ENCODE measurements at regions not wholly inside any gene's neighbourhood (a gene's known extent, or its start where the extent isn't known, plus 50 kb on each side); places are given as distances from the start of the nearest gene placed in this dataset.

DNA sequence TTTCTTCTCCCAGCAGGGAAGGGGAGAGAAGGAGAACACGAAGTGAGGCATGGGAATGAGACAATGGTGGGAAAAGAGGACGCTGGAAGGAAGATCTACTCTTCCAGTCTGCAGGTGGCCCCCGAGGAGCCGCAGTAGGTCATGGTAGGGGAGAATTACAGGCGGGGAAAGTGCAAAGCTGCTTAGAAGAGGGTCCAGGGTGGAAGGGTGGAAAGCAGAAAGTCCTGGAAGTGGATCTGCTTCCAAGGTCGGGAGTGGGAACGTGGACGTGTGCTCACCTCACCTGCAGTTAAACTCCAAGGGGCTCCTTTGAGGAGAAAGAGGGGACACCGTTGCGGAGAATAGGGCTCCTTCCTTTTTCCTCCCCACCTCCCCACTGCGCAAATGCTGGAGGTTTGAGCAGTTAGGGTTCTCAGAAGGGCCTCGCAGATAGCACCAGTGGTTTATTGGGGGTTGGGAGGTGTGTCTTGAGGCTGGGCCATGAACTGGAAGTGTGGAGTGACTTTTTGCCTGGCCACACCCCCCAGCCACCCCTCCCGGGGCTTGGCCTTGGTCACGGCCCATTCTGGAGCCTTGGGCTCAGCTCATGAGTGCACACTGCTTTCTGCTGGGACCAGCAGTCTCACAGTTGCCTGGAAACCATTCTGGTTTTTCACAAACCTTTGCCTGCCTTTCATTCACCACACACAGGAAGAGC, 100.4 kb upstream of the MLN start:
- no peaks in the 10 kb centered on the region for H3K36me3 Mint-ChIP-seq (ENCODE audit: low read depth)
- intact Hi-C loops (cut with micrococcal nuclease): loop anchor here (5.0 to 10.0 kb wide), 2 partner anchors 49 to 117 kb away; partner anchors contain the start of gene LEMD2
- DNase-seq: peak; percentile 97
- peaks cover 3% of the 10 kb centered on the region for H3K9me3 Mint-ChIP-seq
- H3K4me1 Mint-ChIP-seq: peaks cover 67% of the 10 kb centered on the region
- H3K27ac Mint-ChIP-seq: peak overlapping the region; percentile 94
- H3K27me3 Mint-ChIP-seq: no peaks in the 10 kb centered on the region
- peak overlapping the region; percentile 73 for H3K4me3 Mint-ChIP-seq

DNA sequence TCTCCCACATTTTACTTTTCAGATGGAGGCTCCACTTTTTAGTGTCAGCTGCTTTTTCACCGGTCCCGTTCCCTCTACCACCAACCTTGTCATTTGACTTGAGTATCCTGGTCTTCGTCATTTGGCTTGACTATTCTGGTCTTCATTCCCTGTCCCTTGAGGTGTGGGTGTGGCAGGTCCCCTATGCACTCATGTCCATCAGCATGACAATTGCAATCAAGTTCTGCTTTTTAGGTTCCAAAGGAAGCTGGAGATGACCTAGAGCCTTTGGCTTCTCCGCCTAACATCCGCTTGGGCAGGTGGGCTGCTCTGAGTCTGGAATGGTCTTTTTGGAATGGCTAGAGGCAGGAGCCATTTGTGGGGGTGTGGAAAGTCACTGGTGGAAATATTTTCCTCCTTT, 99.8 kb upstream of the MLN start:
- Mint-ChIP-seq H3K9me3 (peaks cover 3% of the 10 kb centered on the region), H3K4me1 (peaks cover 64% of the 10 kb centered on the region), H3K27me3 (no peaks in the 10 kb centered on the region), H3K27ac (peak overlapping the region; percentile 94), H3K36me3 (ENCODE audit: low read depth) (no peaks in the 10 kb centered on the region), H3K4me3 (peak overlapping the region; percentile 73)
- intact Hi-C loops (cut with micrococcal nuclease): loop anchor here (5.0 to 10.0 kb wide), 2 partner anchors 49 to 116 kb away; partner anchors contain the start of gene LEMD2
- DNase-seq: no peak

DNA sequence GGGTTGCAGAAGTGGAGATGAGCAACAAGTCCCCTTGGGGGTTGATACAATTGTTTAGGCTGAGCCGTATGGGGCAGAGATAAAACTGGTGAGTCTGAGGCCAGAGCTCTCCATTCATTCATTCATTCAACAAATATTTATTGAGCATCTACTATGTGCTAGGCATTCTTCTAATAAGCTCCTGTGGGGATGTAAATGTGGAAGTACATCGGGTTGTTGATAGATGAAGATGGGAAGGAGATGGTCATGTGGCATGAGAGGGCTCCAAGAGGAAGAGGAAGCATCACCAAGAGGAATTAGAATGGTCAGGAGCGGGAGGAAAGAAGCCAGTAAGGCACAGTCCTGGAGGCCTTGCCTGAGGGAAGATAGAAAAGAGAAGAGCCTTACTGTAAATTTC, 98.7 kb upstream of the MLN start:
- H3K36me3 Mint-ChIP-seq (ENCODE audit: low read depth): no peaks in the 10 kb centered on the region
- no peak overlapping the region for H3K27ac Mint-ChIP-seq
- no peak for DNase-seq
- no peak overlapping the region for H3K4me3 Mint-ChIP-seq
- H3K4me1 Mint-ChIP-seq: peaks cover 66% of the 10 kb centered on the region
- H3K27me3 Mint-ChIP-seq: no peaks in the 10 kb centered on the region
- peaks cover 3% of the 10 kb centered on the region for H3K9me3 Mint-ChIP-seq
- intact Hi-C loops (cut with micrococcal nuclease): loop anchor here (5.0 to 10.0 kb wide), 2 partner anchors 48 to 115 kb away; partner anchors contain the start of gene LEMD2

DNA sequence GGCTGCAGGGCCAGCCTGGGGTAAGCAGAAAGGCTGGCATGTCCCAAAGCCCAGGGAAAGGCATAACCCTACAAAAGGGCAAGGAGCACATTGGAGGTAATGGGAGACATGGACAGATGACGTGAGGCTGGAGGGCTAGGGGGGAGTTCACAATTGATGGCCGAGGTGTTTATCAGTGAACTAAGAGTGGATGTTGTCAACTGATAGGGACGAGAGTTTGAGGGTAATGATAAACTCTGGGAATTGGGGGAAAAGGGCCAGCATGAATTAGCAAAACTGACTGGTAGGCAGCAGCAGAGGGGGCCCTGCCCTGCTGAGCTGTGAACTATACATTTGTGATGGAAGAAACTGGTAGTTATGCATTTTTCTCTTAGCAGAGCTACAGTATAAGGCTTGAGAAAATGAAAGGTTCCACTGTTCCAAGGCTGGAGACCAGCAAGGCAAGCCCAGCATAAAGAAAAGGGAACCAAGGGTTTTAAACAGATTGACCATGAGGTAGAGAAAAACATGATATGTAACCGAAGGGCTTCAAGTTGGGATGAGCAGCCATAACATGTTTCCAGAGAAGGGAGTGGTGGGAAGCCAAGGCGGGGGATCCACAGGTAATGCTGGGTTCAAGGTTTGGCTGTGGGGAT, 98.1 kb upstream of the MLN start:
- H3K4me3 Mint-ChIP-seq: no peak overlapping the region
- no peaks in the 10 kb centered on the region for H3K27me3 Mint-ChIP-seq
- intact Hi-C loops (cut with micrococcal nuclease): loop anchor here (5.0 to 10.0 kb wide), 2 partner anchors 47 to 115 kb away; partner anchors contain the start of gene LEMD2
- peaks cover 3% of the 10 kb centered on the region for H3K9me3 Mint-ChIP-seq
- H3K27ac Mint-ChIP-seq: no peak overlapping the region
- no peak for DNase-seq
- peaks cover 66% of the 10 kb centered on the region for H3K4me1 Mint-ChIP-seq
- no peaks in the 10 kb centered on the region for H3K36me3 Mint-ChIP-seq (ENCODE audit: low read depth)

DNA sequence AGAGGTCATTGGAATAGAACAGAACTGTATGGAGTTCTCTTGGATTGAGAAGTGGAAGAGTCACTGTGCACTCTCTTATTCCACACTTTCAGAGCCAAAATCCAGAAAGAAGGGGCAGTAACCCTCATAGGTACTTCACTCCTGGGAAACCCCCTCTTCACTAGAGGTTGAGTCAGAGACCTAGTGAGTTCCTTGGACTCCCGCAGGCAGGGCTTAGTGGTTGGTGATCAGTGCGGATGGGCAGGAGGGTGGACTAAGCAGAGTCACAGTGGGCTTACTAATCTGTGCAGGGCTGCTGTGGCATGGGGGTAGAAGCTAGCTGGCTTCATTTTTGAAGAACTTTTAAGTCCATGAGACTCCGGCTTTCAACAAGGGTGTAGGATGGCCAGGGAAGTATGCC, 95.0 kb upstream of the MLN start:
- Mint-ChIP-seq H3K4me1 (peaks cover 62% of the 10 kb centered on the region), H3K4me3 (no peak overlapping the region), H3K36me3 (ENCODE audit: low read depth) (no peaks in the 10 kb centered on the region), H3K27ac (no peak overlapping the region), H3K9me3 (peaks cover 3% of the 10 kb centered on the region), H3K27me3 (no peaks in the 10 kb centered on the region)
- intact Hi-C loops (cut with micrococcal nuclease): no loop called here
- DNase-seq: no peak

DNA sequence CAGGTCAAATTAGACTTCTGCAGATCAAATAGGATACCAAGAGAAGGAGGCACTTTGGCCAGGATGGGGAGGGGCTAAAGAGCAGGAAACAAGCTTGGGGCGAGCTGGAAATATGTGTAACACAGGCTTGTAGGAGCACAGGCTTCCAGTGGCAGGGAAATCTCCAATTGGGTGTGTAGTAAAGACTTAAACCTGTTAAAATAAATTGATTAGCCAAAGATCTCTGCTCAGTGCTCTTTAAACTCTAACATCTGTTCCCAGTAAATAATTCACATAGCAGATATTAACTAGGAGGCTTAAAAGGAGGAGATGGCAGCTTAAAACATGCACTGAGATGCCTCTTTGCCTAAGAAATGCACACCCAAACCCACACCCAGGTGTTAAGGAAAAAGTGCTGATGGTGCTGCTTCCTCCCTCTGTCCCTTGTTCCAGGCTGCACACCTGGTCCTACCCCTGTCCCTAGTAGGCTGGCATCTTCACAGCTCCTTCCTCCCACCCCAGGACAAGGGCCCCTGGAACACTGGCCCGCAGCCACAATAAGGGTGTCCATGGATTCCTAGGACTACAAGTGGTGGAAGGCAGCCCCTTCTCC, 93.5 kb upstream of the MLN start:
- no peaks in the 10 kb centered on the region for H3K36me3 Mint-ChIP-seq (ENCODE audit: low read depth)
- no peak overlapping the region for H3K4me3 Mint-ChIP-seq
- intact Hi-C loops (cut with micrococcal nuclease): no loop called here
- H3K9me3 Mint-ChIP-seq: peaks cover 3% of the 10 kb centered on the region
- H3K27ac Mint-ChIP-seq: no peak overlapping the region
- H3K27me3 Mint-ChIP-seq: peaks cover 4% of the 10 kb centered on the region
- H3K4me1 Mint-ChIP-seq: peaks cover 53% of the 10 kb centered on the region
- no peak for DNase-seq

DNA sequence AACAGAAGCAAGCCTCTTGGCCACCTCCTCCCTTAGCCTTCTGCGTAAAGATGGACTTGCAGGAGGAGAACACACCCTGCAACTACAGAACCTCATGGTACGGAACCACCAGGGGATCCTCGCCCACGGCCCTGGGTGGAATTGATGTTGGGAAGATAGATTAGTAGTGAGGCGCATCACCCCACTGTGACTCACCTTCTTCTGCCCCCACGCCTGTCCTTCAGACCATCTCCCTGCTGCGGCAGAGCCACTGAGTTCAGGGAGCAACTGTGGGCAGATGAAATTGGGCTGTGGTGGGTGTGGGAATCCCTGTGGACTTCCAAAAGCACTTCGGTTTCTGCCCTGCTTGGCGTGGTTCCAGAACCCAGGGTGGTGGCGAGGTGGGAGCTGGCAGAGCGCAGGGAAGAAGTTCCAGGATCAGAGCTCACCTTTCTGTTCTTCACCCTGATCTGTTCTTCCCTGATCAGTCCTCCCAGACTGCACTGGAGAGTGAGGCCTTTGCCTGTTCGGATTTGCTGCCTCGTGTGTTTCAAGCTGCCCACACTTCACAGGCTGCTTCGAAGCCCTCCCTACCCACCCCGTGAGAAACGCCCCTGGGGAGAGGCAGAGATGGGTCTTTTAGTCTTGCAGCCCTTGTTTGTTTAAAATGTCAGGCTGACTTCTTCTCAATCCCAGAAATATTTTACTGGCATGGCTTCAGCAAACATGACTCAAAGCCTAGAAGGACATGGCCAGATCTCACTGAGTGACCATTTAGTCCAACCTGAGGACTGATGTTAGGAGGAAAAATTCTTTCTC, 92.8 kb upstream of the MLN start:
- peak overlapping the region; percentile 58 for H3K27ac Mint-ChIP-seq
- peaks cover 3% of the 10 kb centered on the region for H3K9me3 Mint-ChIP-seq
- H3K27me3 Mint-ChIP-seq: peaks cover 9% of the 10 kb centered on the region
- H3K4me1 Mint-ChIP-seq: peaks cover 51% of the 10 kb centered on the region
- H3K4me3 Mint-ChIP-seq: no peak overlapping the region
- no peaks in the 10 kb centered on the region for H3K36me3 Mint-ChIP-seq (ENCODE audit: low read depth)
- intact Hi-C loops (cut with micrococcal nuclease): no loop called here
- DNase-seq: no peak

DNA sequence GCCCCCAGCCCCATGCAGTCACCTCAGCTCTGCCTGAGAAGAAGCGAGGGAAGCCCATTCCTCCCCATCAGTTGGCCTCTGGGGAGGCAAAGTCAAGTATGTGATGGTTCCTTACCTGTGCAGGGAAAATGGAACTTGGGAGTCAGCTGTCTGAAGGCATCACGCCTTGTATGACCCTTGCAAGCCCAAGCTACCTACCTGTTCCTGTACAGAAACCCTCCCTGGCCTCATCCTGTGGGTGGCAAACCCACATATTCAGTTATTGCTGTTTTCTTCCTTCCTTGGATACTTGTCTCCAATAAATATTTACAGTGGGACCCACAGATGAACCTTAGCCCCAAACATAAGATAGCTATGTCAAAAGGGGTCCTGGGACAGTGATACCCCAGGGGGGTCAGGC, 92.2 kb upstream of the MLN start:
- H3K36me3 Mint-ChIP-seq (ENCODE audit: low read depth): no peaks in the 10 kb centered on the region
- H3K27ac Mint-ChIP-seq: peak overlapping the region; percentile 58
- no peak for DNase-seq
- intact Hi-C loops (cut with micrococcal nuclease): no loop called here
- peaks cover 13% of the 10 kb centered on the region for H3K27me3 Mint-ChIP-seq
- H3K4me1 Mint-ChIP-seq: peaks cover 48% of the 10 kb centered on the region
- no peak overlapping the region for H3K4me3 Mint-ChIP-seq
- no peaks in the 10 kb centered on the region for H3K9me3 Mint-ChIP-seq

DNA sequence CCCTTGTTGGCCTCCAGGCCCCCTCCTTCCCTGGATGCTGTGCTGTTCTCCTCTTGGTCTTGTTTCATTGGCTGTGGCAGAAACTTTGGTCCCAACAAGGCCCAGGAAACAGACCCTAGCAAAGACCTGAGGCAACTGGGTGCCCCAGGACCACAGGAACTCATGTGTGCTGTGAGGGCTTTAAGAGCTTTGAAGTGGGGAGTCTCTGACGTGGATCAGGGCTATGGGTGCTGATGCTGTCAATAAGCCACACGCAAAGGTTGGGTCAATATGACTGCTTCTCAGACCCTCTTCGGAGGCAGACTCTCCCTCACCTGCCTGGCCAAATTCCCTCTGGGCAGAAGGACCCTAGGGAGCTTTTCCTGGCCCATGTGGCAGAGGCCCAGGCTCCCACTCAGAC, 91.5 kb upstream of the MLN start:
- intact Hi-C loops (cut with micrococcal nuclease): no loop called here
- no peaks in the 10 kb centered on the region for H3K9me3 Mint-ChIP-seq
- peaks cover 45% of the 10 kb centered on the region for H3K4me1 Mint-ChIP-seq
- peak overlapping the region; percentile 83 for H3K27ac Mint-ChIP-seq
- peak overlapping the region; percentile 71 for H3K4me3 Mint-ChIP-seq
- peak; percentile 81 for DNase-seq
- H3K27me3 Mint-ChIP-seq: peaks cover 18% of the 10 kb centered on the region
- H3K36me3 Mint-ChIP-seq (ENCODE audit: low read depth): no peaks in the 10 kb centered on the region

DNA sequence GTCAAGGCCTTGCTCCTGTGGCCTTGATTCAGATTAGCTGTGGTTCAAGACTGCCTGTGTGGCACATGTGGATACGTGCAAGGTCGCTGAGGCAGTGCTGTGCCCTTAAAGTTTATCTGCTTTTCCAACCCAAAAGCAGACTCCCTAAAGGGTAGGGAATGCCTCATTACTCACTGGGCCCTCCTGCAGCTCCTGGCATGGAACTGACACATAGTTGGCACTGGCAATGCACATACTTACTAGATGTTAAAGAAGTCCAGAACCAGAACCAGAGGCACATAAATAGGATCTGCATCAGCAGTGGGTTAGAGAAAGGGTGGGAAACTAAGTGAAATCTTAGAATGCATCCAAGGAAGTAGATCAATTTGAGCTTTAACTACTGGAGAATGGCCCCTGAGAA, 90.6 kb upstream of the MLN start:
- intact Hi-C loops (cut with micrococcal nuclease): no loop called here
- Mint-ChIP-seq H3K36me3 (ENCODE audit: low read depth) (no peaks in the 10 kb centered on the region), H3K4me3 (no peak overlapping the region), H3K27me3 (peaks cover 26% of the 10 kb centered on the region), H3K4me1 (peaks cover 45% of the 10 kb centered on the region), H3K9me3 (no peaks in the 10 kb centered on the region), H3K27ac (no peak overlapping the region)
- no peak for DNase-seq

DNA sequence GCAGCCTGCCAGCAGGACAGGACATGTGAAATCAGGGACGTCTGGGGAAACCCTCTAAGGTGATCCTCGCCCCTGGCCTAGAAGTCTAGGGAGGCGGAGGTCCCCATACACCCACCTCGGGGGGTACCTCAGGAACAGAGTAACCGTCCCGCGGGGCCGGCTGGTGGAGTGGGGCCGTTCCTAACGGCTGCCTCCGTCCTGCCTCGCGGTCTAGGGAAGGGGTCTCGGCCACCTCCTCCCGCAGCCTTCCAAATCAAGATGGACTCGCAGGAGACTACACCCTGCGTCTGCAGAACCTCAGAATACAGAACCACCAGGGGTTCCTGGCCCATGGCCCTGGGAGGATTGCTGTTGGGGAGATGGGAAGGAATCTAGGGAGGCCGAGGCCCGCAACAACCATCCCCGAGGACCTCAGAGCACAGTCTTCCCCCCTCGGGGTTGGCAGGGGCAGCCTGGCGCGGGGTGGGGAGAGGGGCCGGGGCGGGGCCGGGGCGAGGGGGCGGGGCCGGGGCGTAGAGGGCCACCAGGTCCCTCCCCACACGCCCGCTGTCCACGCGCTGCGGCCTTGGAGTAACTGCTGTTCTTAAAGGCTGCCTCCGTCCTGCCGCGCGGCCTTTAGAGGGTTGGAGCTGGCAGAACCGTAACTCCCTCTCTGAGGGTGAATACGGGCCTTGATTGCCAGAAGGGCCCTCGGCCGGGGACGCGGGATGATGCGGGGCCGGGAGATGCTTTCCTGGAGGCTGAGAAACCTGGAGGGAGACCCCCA, 89.0 kb upstream of the MLN start:
- H3K27me3 Mint-ChIP-seq: peaks cover 30% of the 10 kb centered on the region
- H3K9me3 Mint-ChIP-seq: no peaks in the 10 kb centered on the region
- H3K27ac Mint-ChIP-seq: no peak overlapping the region
- peaks cover 39% of the 10 kb centered on the region for H3K4me1 Mint-ChIP-seq
- intact Hi-C loops (cut with micrococcal nuclease): no loop called here
- no peak overlapping the region for H3K4me3 Mint-ChIP-seq
- H3K36me3 Mint-ChIP-seq (ENCODE audit: low read depth): no peaks in the 10 kb centered on the region
- DNase-seq: no peak

DNA sequence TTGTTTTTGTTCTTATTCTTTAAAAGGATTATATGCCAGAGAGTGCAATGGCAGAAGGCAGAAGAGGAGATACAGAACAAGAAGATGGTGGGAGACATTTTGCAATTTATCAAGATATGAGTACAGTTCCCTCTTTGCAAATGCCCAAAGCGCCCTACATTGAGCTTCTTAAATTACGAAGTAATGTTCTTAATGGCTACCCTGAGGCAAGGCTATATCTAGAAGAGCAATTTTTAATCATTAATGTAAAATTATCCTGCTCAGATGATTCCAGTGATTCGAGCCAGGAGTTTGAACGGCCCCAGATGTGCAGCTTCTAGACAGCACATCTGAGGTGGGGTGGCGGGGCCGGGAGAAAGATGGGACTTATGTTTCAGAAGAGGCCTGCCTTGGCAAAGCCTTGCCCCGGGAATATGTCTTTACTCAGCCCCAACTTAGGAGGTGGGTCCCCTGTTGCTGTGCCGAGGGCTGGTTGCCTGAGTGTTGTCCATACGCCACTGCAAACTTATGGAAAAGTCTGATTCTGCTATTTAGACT, 84.9 kb upstream of the MLN start:
- Mint-ChIP-seq H3K27me3 (peaks cover 39% of the 10 kb centered on the region), H3K27ac (no peak overlapping the region), H3K4me3 (no peak overlapping the region), H3K4me1 (peaks cover 15% of the 10 kb centered on the region), H3K9me3 (no peaks in the 10 kb centered on the region), H3K36me3 (ENCODE audit: low read depth) (no peaks in the 10 kb centered on the region)
- no peak for DNase-seq
- intact Hi-C loops (cut with micrococcal nuclease): no loop called here

DNA sequence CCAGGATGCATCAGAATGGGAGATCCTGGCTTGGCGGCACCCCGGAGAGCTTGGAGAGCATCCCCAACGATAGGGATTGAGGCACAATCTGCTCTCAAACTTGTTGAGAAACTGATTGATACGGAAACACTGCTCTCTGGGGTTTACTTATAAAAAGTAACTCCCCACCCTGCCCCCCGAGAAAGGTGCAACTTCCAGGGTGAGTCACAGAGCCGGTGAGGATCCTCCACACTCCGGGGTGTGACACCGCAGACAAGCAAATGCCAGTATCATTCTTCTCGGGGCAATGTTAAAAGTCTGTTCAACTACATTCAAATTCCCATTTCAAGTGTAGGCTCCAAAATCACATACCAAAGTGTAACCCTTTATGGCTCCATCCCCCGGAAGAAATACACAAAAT, 84.4 kb upstream of the MLN start:
- Mint-ChIP-seq H3K27me3 (peaks cover 42% of the 10 kb centered on the region), H3K9me3 (no peaks in the 10 kb centered on the region), H3K4me1 (peaks cover 12% of the 10 kb centered on the region), H3K36me3 (ENCODE audit: low read depth) (no peaks in the 10 kb centered on the region), H3K4me3 (no peak overlapping the region), H3K27ac (no peak overlapping the region)
- intact Hi-C loops (cut with micrococcal nuclease): no loop called here
- DNase-seq: no peak
